ENCODE measurements at regions not wholly inside any gene's neighbourhood (a gene's known extent, or its start where the extent isn't known, plus 50 kb on each side); places are given as distances from the start of the nearest gene placed in this dataset.
"Not testable (repeated sequence)": the region's sequence is repeated elsewhere in the genome, so short reads cannot be mapped to it uniquely, and the experiment has no call there.

DNA sequence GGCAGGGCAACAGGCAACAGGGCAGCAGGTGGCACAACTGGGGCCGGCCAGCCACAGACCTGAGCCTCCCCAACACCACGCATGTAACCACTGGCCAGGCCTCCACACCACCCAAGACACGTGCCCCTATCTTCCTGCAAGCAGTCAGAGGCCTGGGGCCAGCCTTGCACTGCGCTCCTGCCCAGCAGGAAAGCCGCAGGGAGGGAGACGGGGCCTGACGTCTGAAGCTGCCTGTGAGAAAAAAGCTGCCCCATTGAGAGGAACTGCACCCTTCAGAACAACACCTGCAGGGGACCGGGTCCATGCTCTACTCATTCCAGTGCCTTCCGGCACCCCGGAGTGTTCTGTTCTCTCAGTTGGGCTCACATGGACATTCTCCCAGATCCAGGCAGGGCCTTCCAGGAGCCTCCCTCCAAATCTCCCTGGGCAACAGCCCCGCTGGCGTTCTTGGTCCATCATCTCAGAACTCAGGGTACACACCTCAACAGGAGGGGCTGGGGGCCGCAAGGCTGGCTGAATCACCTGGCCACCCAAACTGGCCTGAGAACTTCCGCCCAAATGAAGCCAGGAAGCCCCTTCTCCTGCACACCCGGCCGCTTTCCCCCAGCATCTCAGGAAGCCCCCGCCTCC lies 5403.6 kb upstream of the TPTE start:
- not testable (repeated sequence) for DNase-seq (ENCODE audit: low read depth); H3K4me3 ChIP-seq (ENCODE audit: low read depth, low read length)

DNA sequence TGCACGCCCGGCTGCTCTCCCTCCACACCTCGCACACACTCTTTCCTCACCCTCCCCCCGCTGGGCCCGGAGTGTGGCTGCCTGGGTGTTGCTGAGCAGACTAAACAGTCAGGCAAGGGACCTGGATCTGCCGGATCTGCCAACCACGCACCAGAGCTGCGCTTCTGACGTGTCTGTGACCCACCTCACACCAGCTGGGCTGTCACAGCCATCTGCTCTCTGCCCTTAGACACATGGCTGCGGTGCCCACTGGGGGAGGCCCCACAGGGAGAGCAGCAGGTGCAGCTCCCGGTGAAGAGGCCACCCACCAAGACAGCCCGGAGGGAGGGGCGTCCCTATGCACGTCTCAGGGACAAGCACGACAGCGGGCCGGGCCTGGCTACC lies 5403.1 kb upstream of the TPTE start:
- DNase-seq (ENCODE audit: low read depth); H3K4me3 ChIP-seq (ENCODE audit: low read depth, low read length): not testable (repeated sequence)

DNA sequence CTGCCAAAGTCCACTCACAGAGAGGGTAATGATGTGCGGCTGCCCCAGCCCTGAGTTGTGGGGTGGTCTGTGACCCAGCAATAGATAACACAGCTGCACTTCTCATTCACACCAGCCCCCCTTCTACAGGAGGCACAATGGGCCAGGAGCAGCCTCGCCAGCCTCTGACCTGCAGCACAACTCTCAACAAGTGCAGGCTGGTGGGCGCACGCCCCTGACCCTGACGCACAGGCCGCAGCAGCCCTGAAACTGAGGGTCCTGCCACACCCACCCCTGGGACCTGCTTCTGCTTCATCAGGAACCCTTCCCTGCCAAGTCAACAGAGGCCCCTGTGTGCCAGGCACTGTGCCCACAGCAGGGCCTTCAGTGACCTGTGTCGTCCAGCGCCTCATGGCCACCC lies 5402.2 kb upstream of the TPTE start:
- not testable (repeated sequence) for DNase-seq (ENCODE audit: low read depth)

DNA sequence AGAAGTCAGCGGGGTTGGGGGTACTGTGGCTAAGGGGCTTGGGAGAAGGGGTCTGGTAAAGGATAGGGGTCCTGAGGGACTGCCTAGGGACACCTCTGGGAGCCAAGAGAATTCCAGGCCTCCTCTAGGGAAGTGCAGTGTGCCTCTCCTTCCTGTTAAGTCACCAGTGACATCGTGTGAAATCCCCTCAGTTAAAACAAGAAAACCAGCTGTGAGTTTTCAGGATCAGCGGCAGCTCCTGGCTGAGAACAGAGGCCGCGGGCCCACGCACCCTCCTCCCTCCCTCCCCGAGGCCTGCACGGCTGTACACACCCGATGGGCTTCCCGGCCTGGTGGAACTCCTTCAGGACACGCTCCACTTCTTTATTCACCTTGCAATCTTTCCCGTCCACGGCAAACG lies 5400.0 kb upstream of the TPTE start:
- H3K4me3 ChIP-seq (ENCODE audit: low read depth, low read length); DNase-seq (ENCODE audit: low read depth): not testable (repeated sequence)

More for the DNA sequence above, 5402.2 kb upstream of the TPTE start:
- H3K4me3 ChIP-seq (ENCODE audit: low read depth, low read length) = not testable (repeated sequence)

DNA sequence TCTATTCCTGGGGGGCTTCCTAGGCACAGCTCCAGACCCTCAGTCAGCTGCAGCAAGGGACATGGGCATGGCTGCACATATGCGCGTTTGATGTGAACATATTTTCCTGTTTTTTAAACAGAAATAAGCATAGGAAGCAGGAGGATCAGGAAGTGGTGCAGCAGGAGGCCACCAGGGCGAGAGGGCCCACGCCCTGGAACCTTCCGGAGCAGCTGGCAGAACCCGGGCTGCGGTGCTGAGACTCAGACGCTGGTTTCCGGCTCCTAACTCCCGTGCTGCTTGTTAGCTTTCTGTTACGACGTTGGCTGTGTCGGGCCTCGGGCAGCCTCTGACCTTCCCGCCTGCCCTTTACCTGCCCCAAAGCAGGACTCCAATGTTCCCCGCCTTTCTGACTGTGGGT lies 5399.5 kb upstream of the TPTE start:
- DNase-seq (ENCODE audit: low read depth); H3K4me3 ChIP-seq (ENCODE audit: low read depth, low read length): not testable (repeated sequence)

DNA sequence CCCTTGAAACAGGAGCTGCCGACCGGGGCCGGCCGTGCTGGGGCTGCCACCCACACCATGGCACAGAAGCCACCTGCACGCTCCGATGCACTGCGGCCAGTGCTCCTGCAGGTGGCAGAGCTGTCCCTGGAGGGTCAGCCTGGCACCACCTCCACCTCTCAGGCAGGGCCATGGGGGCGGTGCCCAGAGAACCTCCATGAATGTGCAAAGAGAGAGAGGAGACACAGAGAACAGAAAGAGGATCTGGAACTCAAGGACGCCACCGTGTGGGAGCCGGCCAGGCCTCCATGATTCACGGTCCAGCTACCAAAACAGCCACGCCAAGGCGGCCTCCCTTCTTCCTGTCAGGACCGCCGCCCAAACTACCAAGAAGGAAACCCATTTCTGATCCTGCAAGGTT lies 5397.7 kb upstream of the TPTE start:
- not testable (repeated sequence) for DNase-seq (ENCODE audit: low read depth)

DNA sequence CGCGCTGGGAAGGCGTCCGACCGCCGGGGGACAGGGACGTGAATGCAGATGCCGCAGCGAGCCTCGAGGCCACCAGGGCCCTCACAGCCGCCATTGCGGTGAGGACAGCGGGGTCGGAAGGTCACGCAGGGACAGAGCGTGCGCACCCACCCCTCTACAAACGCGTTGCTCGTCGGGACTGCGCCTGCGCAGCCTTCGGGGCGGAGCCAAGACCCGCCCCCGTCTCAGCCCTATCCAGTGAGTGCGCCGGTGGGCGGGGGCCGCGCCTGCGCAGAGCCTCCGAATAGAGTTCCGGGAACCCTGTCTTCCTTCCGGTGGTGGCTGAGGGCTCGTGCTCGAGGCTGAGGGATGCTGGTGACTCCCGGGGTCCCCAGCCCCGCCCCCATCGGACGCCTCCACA lies 5393.1 kb upstream of the TPTE start:
- peak overlapping the region; percentile 41 for H3K4me3 ChIP-seq (ENCODE audit: low read depth, low read length)
- DNase-seq (ENCODE audit: low read depth) = not testable (repeated sequence)

More for the DNA sequence above, 5397.7 kb upstream of the TPTE start:
- H3K4me3 ChIP-seq (ENCODE audit: low read depth, low read length) = not testable (repeated sequence)
- TF ChIP-seq, protein P1, sequence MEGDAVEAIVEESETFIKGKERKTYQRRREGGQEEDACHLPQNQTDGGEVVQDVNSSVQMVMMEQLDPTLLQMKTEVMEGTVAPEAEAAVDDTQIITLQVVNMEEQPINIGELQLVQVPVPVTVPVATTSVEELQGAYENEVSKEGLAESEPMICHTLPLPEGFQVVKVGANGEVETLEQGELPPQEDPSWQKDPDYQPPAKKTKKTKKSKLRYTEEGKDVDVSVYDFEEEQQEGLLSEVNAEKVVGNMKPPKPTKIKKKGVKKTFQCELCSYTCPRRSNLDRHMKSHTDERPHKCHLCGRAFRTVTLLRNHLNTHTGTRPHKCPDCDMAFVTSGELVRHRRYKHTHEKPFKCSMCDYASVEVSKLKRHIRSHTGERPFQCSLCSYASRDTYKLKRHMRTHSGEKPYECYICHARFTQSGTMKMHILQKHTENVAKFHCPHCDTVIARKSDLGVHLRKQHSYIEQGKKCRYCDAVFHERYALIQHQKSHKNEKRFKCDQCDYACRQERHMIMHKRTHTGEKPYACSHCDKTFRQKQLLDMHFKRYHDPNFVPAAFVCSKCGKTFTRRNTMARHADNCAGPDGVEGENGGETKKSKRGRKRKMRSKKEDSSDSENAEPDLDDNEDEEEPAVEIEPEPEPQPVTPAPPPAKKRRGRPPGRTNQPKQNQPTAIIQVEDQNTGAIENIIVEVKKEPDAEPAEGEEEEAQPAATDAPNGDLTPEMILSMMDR (conservative IDR thresholded peaks at IDR 0.05; ENCODE audit: low read depth, low read length) = peak; percentile 31

DNA sequence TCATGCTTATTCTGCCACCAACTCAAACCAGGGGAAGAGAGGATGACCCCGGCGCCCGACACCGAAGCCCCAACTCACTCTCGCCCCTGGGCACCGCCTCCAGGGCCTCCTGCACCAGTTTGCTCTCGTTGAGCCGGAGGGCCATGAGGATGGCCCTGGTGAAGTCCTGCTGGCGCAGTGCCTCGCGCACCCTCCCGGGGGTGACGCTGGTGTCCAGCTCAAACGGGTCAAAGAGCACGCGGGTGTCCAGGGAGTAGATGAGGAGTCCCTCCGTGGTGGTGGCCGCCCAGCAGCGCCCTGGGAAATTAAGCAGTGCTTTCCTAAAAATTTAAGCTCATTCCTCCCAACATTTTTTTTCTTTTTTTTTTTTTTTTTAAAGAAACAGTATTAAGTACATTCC lies 5387.6 kb upstream of the TPTE start:
- not testable (repeated sequence) for DNase-seq (ENCODE audit: low read depth); H3K4me3 ChIP-seq (ENCODE audit: low read depth, low read length)

DNA sequence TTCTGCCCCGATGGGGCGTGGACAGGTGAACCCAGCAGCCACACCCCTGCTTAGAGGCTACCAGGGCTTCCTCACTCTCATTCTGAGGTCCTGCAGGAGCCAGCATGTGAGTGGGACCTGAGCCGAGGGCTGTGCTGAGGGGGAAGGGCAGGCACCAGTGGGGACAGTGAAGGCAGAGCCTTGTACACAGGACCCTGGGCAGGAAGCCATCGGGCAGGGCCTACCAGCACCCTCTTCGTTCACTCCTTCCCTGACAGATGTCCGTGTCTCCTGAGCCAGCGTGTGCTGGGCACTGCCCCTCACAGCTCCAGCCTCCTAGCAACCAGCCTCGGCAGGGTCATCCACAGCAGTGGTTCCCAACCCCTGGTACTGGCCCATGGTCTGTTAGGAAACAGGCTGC lies 5385.0 kb upstream of the TPTE start:
- DNase-seq (ENCODE audit: low read depth) = not testable (repeated sequence)

DNA sequence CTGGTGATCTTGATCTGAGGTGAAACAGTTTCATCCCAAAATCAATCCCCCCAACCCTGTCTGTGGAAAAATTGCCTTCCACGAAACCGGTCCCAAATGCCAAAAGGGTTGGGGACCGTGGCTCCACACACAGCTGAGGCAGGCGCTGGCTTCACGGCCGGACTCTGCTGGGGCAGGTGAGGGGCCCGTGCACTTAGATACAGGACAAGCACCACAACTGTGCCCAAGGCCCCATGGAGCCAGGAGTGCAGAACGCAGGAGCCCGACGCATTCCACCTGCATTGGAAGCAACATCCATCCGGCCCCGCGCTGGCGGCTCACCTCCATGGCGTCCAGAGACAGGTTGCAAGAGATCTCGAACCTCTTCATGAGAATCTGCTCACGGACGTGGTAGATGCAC lies 5384.4 kb upstream of the TPTE start:
- H3K4me3 ChIP-seq (ENCODE audit: low read depth, low read length); DNase-seq (ENCODE audit: low read depth): not testable (repeated sequence)

More for the DNA sequence above, 5385.0 kb upstream of the TPTE start:
- H3K4me3 ChIP-seq (ENCODE audit: low read depth, low read length) = not testable (repeated sequence)

DNA sequence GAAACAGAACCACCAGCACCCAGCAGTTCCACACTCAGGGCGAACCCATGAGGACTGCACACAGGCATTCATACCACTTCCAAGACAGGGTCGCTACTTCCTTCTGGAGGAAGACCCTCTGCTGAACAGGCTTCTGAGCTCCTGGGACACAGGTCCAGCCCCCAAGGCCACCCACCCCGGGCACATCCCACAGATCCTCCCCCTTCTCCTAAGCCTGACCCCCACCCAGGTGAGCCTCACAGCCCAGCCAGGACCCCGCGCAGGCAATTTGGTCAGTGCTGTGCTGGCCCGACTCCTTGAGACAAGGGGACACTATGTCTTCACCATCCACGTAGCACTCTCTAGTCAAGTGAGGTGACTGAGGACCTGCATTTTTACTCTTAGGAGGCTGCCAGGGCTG lies 5382.7 kb upstream of the TPTE start:
- H3K4me3 ChIP-seq (ENCODE audit: low read depth, low read length); DNase-seq (ENCODE audit: low read depth): not testable (repeated sequence)

DNA sequence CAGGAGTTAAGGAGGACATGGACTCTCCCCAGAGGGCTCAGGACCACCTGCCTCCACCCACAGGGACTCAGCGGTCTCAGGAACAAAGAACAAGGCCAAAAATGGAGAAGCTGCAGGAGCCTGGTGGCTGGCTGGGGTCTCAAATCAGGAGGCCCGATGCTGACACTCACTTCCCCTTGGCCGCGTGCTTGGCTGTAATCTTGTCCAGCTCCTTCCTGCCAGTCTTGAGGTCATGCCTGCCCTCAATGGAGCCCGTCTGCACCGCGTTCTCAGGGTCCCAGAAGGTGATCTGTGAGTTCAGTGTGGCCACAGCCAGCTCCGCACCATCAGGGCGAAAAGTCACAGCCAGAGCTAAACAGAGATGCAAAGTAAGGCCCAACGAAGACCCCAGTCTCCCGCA lies 5381.9 kb upstream of the TPTE start:
- H3K4me3 ChIP-seq (ENCODE audit: low read depth, low read length) = not testable (repeated sequence)

DNA sequence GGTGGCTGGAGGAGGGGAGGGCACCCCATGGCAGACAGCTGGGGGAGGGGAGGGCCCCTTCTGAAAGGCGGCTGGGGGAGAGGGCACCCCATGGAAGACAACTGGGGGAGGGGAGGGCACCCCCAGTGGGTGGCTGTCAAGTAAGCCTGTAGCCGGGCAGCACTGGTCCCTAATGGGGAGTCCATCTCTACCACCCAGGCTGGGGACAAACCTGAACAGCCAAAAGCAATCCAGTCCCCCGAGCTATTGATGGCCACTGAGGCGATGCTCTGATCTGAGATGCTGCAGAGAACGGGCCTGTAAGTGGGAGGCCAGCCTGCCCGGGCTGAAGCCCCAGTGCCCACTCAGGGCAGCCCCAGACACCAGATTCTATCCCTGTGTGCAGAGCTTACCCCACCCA lies 5378.4 kb upstream of the TPTE start:
- H3K4me3 ChIP-seq (ENCODE audit: low read depth, low read length); DNase-seq (ENCODE audit: low read depth): not testable (repeated sequence)

More for the DNA sequence above, 5381.9 kb upstream of the TPTE start:
- DNase-seq (ENCODE audit: low read depth) = not testable (repeated sequence)

DNA sequence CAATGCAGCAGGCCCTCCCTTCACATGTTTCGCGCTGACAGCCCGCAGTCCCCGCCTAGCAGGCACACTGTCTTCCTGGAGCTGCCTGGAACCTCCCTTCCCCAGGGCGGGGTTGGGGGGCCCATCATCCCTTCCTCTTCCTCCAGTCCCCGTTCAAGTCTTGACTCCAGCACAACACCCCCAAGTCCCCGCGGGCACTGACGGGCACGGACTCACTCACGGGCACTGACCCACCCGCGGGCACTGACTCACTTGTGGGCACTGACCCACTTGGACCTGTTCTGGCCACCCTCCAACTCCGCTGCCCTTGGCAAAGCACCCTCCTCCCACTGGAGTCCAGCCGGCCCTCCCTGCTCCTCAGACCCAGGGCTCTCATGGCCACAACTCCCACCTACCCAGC lies 5376.7 kb upstream of the TPTE start:
- DNase-seq (ENCODE audit: low read depth); H3K4me3 ChIP-seq (ENCODE audit: low read depth, low read length): not testable (repeated sequence)

DNA sequence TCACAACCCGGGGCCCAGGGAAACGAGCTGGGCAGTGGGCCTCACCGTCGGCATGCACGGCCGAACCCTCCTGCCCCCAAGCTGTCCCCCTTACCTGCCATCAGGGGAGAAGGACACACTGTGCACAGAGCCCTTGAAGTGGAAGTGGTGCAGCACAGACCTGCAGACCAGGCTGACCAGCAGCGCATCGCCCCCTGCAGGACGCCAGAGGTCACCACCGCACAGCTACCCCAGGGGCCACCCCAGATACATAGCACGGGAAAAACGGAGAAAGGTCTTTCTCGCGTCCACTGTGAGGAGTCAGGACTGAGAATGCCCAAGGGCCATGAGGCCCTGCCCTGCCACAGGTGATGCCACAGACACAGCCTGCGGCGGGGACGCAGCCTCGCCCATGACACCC lies 5373.7 kb upstream of the TPTE start:
- DNase-seq (ENCODE audit: low read depth); H3K4me3 ChIP-seq (ENCODE audit: low read depth, low read length): not testable (repeated sequence)

DNA sequence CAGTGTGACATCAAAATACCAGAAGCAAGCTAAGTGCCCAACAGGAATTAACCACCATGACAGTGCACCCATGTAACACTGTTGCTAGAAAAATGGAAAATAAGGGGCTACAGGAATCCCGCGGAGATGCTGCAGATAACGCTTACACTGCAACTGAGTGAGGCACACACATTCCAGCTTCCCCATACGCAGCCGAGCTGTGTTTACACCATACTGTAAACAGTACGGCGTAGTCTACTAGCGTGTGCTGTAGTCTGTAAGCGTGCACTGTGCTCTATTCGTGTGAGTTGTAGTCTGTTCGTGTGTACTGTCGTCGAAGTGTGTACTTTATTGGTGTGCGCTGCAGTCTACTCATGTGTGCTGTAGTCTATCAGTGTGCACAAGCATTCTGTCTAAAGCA lies 5372.2 kb upstream of the TPTE start:
- DNase-seq (ENCODE audit: low read depth); H3K4me3 ChIP-seq (ENCODE audit: low read depth, low read length): not testable (repeated sequence)

DNA sequence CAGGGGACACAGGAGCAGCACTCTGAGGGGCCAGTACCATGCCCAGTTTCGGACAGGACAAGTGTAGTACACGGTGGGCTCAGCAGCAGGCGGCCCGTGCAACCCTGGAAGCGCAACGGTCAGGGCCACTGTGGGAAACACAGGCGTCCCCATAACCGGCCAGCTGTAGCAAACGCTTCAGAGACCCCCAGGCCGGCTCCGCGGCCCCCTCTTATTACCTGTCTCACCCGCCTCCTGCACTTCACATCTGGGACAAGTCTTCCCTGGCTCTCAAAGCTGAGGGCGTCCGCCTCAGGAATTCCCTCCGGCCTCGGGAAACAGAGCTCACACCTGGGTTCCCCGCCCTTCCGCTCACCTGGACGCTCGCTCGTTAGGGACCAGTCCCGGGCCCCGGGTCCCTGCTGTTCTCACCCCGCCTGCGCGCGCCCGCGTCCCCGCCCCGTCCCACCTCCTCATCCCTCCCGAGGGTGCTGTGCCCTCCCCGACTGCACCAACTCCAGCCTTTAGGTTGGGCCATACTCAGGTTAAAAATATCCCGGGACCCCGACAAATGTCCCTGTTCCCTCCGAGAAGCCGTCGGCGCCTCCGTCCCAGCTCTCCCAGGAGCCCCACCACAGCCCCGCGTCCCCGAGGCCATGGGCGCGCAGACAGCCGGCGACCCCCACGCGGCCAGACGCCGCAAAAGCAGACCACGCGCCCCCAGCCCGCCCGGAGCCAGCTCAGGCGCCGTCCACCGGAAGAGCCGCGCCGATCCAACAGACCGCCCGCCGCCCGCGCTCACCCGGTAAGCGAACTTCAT lies 5367.3 kb upstream of the TPTE start:
- not testable (repeated sequence) for DNase-seq (ENCODE audit: low read depth)
- peak overlapping the region; percentile 31 for H3K4me3 ChIP-seq (ENCODE audit: low read depth, low read length)

DNA sequence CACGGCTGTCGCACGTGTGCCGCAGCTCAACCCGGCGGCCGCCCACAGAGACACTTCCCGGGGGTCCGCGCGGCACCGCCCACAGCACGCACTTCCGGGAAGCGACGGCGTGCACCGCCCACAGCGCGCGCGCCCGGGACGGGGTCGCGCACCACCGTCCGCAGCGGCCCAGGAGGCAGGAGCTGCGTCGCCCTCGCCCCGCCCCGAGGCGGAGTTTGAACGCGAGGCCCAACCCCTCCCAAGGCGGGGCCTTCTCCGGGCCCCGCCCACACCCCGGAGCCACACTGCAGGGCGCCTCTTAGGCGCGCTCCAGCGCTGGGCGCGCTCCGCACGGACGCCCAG lies 5366.8 kb upstream of the TPTE start:
- not testable (repeated sequence) for DNase-seq (ENCODE audit: low read depth)
- peak overlapping the region; percentile 31 for H3K4me3 ChIP-seq (ENCODE audit: low read depth, low read length)
